ENCODE measurements at regions not wholly inside any gene's neighbourhood (a gene's known extent, or its start where the extent isn't known, plus 50 kb on each side); places are given as distances from the start of the nearest gene placed in this dataset.
A peak's percentile ranks its signal among the peaks of the same experiment; 100 is the strongest.

DNA sequence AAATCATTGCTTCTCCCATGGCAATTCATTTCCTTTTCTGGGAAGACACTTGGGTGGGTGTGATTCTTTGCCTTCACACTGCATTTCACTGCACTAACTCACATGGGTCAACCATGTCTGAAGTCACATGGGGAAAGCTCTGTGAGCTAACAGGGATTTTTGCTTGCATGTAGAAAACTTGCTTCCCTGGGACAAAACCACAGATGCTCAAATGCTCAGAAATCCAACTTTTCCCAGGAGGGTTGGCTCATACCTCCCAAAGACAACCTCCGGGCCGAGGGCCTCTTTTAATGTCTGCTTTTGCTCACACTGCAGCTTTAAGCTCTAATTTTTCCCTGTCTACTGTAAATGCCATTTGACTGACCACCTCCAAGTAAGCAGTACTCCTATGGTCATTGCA is 1695.2 kb downstream of the STIM2 start:
- no peak for DNase-seq

GRCh38 chr4:28557755-28558154 is 1697.1 kb downstream of the STIM2 start:
- DNase-seq: no peak

DNA sequence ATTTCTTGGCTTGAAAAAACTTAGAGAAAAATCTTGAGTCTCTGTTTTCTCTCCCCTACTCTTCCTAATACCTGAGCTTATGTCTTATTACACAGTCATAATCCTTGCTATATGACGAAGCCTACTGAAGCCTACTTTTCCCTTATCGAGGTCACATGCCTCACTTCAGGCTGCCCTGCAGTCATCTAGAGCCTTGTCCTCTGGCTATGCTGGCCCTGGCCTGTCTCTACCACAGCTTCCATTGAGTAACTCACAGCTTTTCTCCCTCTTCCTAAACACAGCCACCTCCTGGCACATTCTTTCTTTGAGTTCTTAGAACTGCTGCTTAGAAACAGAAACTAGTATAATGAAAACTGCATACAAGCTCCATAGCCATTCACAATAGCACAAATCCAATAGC is 1698.3 kb downstream of the STIM2 start:
- DNase-seq: no peak

DNA sequence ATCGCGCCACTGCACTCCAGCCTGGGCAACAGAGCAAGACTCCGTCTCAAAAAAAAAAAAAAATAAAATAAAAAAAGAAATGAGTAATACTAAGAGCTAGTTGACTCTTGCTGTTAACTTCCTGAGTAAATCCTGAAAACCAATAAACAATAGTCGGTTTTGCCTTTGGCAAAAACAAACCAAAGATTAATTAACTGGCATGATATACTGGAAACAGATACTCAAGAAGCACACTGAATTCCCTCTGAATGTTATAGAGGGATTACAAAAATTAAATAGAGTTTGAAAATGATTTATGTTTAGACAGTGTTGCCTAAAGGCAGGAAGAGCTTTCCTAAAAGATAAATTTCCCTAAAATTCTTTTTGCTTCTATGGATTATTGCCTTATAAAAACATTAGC is 1702.3 kb downstream of the STIM2 start:
- DNase-seq: no peak

DNA sequence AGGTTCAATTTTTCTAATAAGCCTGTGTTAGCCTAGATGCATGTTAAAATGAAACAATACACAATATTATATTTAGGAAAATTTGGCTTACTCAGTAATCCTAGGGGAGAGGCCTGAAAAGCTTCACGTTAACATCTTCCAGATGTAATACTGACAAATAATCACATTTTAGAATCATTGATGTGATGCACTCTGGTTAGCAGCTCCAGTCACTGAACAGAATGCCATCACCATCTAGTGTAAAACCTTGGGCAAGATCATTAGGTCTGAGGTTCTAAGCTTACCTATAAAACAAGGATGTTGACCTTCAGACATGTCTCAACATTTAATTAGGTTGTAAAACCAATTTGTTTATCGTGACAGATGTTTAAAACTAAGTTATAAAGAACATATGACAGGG is 1704.8 kb downstream of the STIM2 start:
- no peak for DNase-seq

- DNase-seq: no peak
Observed at GRCh38 chr4:28600958-28601357, 1740.3 kb downstream of the STIM2 start.

DNA sequence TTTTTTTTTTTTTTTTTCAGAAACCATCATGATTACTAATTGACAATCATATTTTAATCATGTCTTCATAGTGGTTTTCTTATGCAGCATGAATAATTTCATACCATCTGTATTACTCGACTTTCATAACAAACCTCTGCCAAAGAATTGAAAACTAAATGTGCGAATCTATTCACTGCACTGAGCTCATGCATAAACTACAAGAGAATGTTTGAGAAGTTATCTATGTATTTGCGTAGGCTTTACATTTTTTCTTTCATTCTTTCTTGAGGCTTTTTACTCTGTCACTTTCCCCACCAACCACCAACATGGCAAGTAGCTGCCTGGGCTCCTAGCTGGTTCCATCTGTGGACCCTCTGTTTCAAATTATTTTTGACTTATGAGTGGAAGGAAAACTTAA is 1761.0 kb downstream of the STIM2 start:
- no peak for DNase-seq

DNA sequence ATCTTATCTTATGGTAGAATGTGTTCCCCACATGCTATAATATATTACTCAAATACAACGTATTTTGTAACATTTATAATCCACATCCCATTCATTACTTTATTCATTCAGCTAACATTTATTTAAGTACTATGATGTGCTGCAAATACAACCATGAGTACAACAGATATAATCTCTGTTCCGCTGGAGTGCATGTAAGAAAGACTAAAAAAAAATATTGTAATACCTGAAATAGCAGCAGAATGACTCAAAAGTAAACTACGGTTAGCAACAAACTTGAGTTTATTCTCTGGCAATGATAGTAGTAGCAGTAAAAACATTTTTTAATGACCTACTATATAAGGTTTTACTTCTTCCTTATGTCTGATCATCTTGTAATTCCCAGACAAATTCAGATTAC is 1776.3 kb downstream of the STIM2 start:
- DNase-seq: no peak

GRCh38 chr4:28639747-28640146 is 1779.1 kb downstream of the STIM2 start:
- no peak for DNase-seq

- DNase-seq: no peak
Observed at GRCh38 chr4:28654618-28655017, 1794.0 kb downstream of the STIM2 start.

GRCh38 chr4:28665306-28665705 is 1804.7 kb downstream of the STIM2 start:
- no peak for DNase-seq

- DNase-seq: no peak
Observed at GRCh38 chr4:28675582-28675981, 1814.9 kb downstream of the STIM2 start.

DNA sequence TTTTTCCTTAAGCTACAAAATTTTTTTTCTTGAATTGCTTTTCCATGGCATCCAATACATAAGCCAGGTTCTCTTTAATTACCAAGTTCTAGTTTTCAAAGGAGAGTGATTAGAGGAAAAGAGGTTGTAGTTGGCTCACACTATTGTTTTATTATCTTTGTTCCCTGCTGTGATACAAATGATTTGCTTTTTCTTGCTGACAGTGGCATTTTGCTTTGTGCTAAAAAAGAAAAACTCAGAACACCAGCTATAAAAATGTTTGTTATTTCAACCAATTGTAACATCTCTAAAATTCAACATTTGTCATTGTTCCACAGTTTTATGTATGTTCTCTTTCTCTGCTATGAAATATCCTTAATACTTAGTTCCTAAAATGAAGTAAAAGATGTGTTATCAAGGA is 1817.2 kb downstream of the STIM2 start:
- no peak for DNase-seq

- no peak for DNase-seq
Observed at GRCh38 chr4:28682847-28683246, 1822.2 kb downstream of the STIM2 start.

DNA sequence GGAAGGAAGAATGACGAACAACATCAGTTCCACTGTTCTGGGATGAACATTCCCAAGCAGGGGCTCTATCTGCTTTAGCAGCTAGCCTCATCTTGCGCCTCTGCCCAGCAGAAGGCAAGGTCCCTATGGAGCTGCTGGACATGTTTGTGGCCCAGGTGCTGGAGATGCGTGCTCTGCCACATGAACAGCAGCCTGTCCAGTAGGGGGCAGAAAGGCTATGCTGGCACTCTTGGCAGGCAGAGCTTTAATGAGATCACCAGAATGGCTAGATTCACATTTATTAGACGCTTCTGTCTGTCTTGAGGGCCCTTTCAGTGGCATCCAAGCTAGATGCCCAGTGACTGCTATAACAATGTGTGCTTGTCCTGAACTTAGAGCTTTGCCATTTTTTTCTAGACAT is 1826.0 kb downstream of the STIM2 start:
- DNase-seq: peak in 1 of 2 experiments; percentile 27

DNA sequence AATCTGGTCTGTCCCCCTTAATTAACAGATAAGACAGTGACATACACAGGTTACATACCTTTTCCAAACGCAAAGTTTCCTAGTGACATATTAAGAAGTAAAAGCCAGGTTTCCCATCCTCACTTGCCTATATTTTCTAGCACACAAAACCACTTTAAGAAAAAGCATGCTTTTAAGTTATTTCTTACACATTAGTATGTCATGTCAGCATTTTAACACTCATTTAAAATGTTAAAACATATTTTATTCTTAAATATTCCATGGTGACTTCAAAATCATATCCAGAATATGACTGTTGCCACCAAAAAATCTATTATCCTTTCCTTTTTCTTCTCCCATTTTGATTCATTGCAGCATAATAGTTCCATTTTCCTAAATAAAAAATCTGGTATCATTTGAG is 1830.2 kb downstream of the STIM2 start:
- no peak for DNase-seq

GRCh38 chr4:28702571-28702970 is 1841.9 kb downstream of the STIM2 start:
- DNase-seq: no peak

DNA sequence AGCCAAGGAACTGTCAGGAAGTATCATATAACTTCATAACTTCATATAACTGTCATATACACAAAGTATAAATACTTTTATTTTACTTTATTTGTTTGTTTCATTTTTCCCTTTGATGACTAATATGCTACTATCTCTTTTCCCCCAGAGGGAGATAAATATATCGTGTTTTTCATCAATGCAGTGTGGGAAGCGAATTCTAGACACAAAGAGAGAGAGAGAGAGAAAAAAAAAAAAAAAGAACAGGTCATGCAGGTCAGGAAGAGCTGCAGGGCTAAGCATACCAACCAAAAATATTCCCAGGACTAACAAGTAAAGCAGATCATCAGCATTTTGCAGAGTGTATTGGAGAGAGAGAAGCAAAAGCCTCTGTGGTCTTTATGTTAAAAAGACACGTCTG is 1849.2 kb downstream of the STIM2 start:
- DNase-seq: no peak

- no peak for DNase-seq
Observed at GRCh38 chr4:28723371-28723770, 1862.7 kb downstream of the STIM2 start.

- no peak for DNase-seq
Observed at GRCh38 chr4:28724239-28724638, 1863.6 kb downstream of the STIM2 start.

DNA sequence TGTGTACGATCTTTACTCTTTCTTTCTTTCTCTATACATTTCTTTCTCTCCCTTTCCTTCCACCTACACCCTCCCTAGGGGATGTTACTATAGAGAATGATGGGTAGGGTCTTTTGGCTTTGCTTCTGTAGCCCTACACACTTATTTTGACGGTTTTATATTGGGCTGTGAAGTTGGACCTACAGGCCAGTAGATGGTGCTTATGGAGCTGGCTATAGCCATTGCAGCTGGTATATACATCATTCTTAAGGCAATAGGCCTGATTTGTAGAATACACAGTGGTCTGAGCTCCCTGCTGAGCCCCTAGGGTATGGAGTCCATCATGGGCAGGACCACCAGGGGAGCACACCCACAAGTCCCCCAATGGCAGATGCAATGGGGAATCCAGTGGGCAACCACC is 1869.7 kb downstream of the STIM2 start:
- no peak for DNase-seq

DNA sequence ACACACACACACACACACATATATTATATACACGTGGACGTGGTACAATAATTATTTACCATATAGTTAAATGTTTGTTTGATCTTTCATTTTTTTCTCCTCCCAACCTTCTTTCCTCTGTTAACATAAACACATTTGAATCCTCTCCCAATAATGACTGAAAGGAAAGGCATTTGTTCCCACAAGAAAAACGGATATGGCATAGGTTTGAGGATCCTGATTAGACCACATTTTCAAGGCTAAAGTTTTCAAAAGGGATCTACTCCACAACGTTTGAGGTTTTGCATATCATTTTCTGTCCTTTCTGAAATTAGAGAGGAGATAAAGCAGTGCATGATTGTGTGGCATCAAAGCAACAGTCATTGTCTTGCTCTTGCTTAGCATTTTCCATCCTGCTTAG is 1883.4 kb downstream of the STIM2 start:
- DNase-seq: no peak

DNA sequence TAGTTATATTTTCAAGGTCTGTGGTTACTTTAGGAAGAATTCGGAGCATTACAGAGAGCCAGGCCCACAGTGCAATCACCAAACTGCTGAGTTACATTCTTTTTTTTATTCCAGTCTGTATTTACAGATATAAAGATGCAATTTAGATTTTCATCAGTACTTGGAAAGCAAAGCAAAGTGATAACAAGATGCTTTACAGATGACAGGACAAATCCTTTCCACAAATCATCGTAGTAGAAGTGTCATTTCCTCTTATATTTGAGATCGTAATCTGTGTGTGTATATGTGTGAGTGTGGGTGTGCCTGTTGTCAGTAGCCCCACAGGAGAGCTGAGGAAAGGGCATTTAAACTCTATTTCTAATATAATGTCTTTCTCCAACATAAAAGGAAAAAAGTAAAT is 1893.7 kb downstream of the STIM2 start:
- no peak for DNase-seq

- no peak for DNase-seq
Observed at GRCh38 chr4:28755081-28755480, 1894.4 kb downstream of the STIM2 start.

DNA sequence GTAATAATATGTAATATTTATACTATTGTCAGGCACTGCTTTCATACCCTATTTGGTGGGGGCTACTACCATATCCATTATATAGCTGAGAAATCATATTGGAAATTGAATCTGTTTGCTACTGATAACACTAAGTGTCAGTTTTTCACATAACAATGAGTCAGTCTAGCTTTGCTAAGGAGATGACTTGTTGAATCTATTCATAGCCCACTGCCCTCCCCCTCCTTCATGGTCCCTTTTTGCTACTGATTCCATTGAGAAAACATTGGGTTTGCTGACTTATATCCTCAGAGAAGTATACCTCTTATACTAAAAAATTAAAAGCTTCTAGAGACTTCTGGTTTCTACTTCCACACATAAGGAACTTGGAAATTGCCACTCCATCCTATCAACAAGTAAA is 1898.4 kb downstream of the STIM2 start:
- DNase-seq: no peak

- no peak for DNase-seq
Observed at GRCh38 chr4:28760003-28760402, 1899.4 kb downstream of the STIM2 start.

Data from NCI-H1930 (cell line).